ENCODE measurements at regions not wholly inside any gene's neighbourhood (a gene's known extent, or its start where the extent isn't known, plus 50 kb on each side); places are given as distances from the start of the nearest gene placed in this dataset.
"Not testable (repeated sequence)": the region's sequence is repeated elsewhere in the genome, so short reads cannot be mapped to it uniquely, and the experiment has no call there.

- DNase-seq = no peak
Measured at GRCh38 chr7:130789436-130789835, 55.4 kb upstream of the KLF14 start.

DNA sequence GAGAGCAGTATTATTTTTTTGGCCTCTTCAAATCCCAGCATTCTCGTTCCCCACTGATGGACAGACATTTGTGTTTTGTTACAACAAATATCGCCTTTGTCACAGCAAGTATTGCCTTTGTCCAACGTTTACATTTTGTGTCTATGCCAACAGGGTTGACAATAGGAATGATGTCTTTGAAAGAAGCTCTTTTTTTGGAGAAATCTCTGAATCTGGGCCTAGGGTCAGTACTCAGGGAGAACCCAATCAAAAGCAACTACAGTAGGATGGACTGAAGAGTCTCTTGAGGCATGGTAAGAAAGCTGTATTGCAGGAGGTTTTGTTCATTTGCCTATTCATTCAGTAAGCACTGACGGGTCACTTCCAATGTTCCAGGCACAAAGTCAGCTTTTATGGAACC is 57.7 kb upstream of the KLF14 start:
- no peak for DNase-seq

- no peak for DNase-seq
Measured at GRCh38 chr7:130793855-130794618, 60.0 kb upstream of the KLF14 start.

DNA sequence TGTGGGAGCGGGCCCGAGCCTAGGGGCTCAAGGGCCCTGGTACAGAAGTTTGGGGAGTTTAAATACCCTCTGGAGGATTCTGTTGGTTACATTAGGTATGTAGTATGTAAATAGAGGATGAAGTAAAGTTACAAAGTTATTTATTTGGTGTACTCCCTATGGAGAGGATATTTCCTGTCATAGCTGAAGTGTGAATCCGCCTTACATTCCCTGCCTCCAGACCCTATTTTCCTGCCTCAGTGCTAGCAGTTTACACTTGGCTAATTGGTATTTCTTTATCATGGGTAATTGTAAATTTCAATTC is 60.6 kb upstream of the KLF14 start:
- no peak for DNase-seq

GRCh38 chr7:130796425-130796824 is 62.4 kb upstream of the KLF14 start:
- DNase-seq = not testable (repeated sequence)

GRCh38 chr7:130803127-130803526 is 69.1 kb upstream of the KLF14 start:
- no peak for DNase-seq

- no peak for DNase-seq
Measured at GRCh38 chr7:130804220-130804619, 70.2 kb upstream of the KLF14 start.

- DNase-seq = not testable (repeated sequence)
Measured at GRCh38 chr7:130812819-130813218, 78.8 kb upstream of the KLF14 start.

- DNase-seq = no peak
Measured at GRCh38 chr7:130814778-130815335, 80.8 kb upstream of the KLF14 start.

- DNase-seq = no peak
Measured at GRCh38 chr7:130818056-130818455, 84.0 kb upstream of the KLF14 start.

DNA sequence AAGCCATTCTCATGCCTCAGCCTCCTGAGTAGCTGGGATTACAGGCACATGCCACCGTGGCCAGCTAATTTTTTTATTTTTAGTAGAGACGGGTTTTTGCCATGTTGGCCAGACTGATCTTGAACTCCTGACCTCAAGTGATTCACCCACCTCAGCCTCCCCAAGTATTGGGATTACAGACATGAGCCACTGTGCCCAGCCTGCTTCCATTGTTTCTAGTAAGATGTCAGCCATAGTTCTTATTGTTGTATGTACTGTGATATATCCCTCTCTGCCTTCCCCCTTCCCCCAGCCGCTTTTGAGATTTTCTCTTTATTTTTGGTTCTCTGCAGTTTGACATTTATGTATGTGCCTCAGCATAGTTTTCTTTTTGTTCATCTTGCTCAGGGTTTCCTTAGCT is 87.9 kb upstream of the KLF14 start:
- DNase-seq = no peak

DNA sequence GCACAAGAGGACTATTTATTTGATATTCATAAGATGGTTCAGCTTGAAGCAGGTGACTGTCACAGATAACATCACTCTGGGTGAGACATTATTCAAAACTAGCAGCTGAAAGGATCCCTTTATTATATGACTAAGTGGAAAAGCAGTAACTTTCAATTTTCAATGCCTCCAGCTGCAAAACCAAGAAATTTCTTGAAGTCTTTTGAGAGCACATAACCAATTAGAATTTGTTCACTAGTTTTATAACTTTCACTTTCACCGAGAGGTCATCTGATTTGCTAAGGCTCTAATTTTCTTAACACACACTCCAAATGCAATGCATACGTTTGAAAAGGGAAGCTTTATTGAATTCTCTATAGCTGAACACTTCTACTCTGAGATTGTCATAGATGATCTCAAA is 88.6 kb upstream of the KLF14 start:
- DNase-seq = no peak

- DNase-seq = no peak
Measured at GRCh38 chr7:130823060-130823459, 89.1 kb upstream of the KLF14 start.

- no peak for DNase-seq
Measured at GRCh38 chr7:130825819-130826218, 91.8 kb upstream of the KLF14 start.

GRCh38 chr7:130829415-130829814 is 95.4 kb upstream of the KLF14 start:
- no peak for DNase-seq

GRCh38 chr7:130831322-130831721 is 97.3 kb upstream of the KLF14 start:
- no peak for DNase-seq

DNA sequence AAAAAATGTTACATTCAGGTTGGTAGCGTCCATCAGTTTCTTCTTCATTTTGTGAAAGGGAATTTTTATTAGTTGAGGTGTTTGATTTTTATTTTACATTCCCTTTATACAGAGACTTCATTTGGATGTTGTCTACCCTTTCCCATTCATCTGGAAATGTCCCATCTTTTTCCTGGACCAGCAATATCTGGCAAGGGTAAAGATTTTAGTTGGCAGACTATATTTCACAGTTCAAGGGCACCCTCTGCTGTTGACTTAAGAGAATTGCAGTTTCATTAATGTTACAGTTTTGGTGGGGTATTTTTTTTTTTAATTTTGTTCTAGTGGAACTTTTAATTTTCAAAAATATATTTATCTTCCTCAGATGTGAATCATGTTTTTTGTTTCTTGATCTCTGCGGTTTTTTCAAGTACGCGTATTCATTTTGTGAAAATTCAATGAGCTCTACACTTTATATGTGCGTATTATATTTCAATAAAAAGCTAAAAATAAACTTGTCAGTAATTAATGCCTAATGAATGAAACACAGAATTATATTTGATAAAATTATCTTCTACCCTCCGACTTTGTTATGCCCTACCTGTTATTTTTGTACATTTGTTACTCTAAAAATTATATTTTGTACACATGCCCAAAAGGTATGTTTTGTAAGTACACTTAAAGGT is 97.9 kb upstream of the KLF14 start:
- no peak for DNase-seq

DNA sequence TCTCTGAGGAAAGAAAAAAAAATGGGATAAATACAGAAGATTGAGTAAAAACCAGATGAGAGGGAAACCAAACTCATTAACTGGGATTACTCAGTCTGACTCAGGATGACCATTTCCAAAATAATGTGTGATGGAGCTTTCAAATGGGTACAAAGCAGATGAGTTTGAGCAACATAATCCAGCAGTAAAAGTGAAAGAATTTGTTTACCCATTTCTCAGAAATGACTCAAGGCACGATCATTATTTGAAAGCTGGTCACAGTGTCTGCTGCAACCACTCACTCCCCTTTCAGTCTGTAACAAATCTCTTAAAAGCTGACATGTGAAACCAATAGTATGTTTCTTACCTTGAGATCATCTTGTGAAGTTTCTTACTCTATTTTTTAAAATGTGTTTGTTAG is 104.7 kb upstream of the KLF14 start:
- DNase-seq = no peak

GRCh38 chr7:130840599-130840998 is 106.6 kb upstream of the KLF14 start:
- DNase-seq = no peak

GRCh38 chr7:130841416-130841815 is 107.4 kb upstream of the KLF14 start:
- DNase-seq = no peak

DNA sequence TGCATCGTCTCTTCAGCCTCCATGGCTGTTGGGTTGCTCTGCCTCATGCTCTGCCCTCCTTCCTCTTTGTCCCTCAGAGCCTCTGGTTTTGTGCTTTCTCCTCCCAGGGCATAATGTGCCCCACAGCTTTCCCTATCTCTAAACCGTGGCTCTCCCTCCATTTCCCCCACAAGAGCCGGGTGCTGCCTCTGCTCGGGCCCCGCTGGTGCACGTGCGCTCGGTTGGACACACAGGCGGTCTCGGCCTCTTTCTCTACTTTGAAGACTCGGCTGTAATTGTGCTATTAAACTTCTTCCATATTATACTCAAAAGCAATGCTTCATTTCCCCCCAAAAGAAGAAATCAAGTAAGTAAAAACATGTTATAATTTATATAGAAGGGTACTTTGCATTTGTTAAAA is 109.7 kb upstream of the KLF14 start:
- no peak for DNase-seq

DNA sequence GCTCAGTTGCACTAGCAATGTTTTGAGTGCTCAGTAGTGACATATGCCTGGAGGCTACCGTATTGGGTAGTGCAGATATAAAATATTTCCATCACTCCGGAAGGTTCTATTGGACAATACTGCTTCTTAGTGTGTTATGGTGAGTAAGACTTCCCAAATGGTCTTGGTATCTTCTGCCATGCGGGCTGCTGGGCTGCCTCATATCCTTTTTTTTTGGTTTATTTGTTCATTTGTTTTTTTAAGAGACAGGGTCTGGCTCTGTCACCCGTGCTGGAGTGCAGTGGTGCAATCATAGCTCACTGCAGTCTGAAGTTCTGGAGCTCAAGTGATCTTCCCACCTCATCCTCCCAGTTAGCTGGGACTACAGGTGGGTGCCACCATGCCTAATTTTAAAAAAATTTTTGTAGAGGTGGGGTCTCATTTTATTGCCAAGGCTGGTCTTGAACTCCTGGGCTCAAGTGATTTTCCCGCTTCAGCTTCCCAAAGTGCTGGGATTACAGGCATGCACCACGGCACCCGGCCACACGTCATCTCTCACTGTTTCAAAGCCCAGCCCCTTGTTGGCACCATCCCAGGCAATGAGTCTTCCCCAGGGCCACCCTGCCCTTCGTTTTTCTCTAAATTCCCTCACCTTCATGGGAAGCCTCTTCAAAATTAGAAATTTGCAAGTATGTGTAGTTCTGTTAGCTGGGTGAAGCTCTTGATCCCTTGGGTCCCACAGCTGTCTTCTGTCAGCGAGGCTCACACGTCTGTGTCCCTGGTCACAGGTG is 111.0 kb upstream of the KLF14 start:
- no peak for DNase-seq

- DNase-seq = no peak
Measured at GRCh38 chr7:130845581-130846085, 111.6 kb upstream of the KLF14 start.

- no peak for DNase-seq
Measured at GRCh38 chr7:130849604-130850003, 115.6 kb upstream of the KLF14 start.

All from SIG-M5 (cell line).